Retina (tissue), 1 donor: ENCODE measurements at regions not wholly inside any gene's neighbourhood (a gene's known extent, or its start where the extent isn't known, plus 50 kb on each side); places are given as distances from the start of the nearest gene placed in this dataset.
"Not testable (repeated sequence)": the region's sequence is repeated elsewhere in the genome, so short reads cannot be mapped to it uniquely, and the experiment has no call there.

ENCODE experiments used
- DNase-seq: peaks from one replicate; pipeline ENCODE4 v3.0.0-alpha.2; 2016

GRCh38 chr3:81277853-81278252 lies 483.6 kb downstream of the GBE1 start:
- DNase-seq, result no peak

- no peak for DNase-seq
Measured at GRCh38 chr3:81274671-81275070, 486.8 kb downstream of the GBE1 start.

- DNase-seq, result no peak
Measured at GRCh38 chr3:81270603-81271379, 490.7 kb downstream of the GBE1 start.

- DNase-seq, result no peak
Measured at GRCh38 chr3:81268526-81268925, 492.9 kb downstream of the GBE1 start.

GRCh38 chr3:81261996-81262395 lies 499.4 kb downstream of the GBE1 start:
- DNase-seq, result no peak

GRCh38 chr3:81255463-81255862 lies 506.0 kb downstream of the GBE1 start:
- no peak for DNase-seq

GRCh38 chr3:81251096-81251495 lies 510.3 kb downstream of the GBE1 start:
- no peak for DNase-seq

- DNase-seq, result no peak
Measured at GRCh38 chr3:81249540-81250029, 511.9 kb downstream of the GBE1 start.

GRCh38 chr3:81245501-81245900 lies 515.9 kb downstream of the GBE1 start:
- DNase-seq, result no peak

- DNase-seq, result no peak
Measured at GRCh38 chr3:81245043-81245442, 516.4 kb downstream of the GBE1 start.

- DNase-seq, result no peak
Measured at GRCh38 chr3:81244231-81244630, 517.2 kb downstream of the GBE1 start.

- no peak for DNase-seq
Measured at GRCh38 chr3:81242871-81243270, 518.6 kb downstream of the GBE1 start.

GRCh38 chr3:81237181-81237580 lies 524.3 kb downstream of the GBE1 start:
- no peak for DNase-seq

- peak; percentile 32 for DNase-seq
Measured at GRCh38 chr3:81218023-81218422, 543.4 kb downstream of the GBE1 start.

GRCh38 chr3:81217101-81217500 lies 544.3 kb downstream of the GBE1 start:
- DNase-seq, result no peak

GRCh38 chr3:81216192-81216591 lies 545.3 kb downstream of the GBE1 start:
- no peak for DNase-seq

GRCh38 chr3:81214631-81215030 lies 546.8 kb downstream of the GBE1 start:
- no peak for DNase-seq

GRCh38 chr3:81199587-81199986 lies 561.9 kb downstream of the GBE1 start:
- peak; percentile 44 for DNase-seq

GRCh38 chr3:81198756-81199155 lies 562.7 kb downstream of the GBE1 start:
- peak; percentile 29 for DNase-seq

GRCh38 chr3:81198216-81198615 lies 563.2 kb downstream of the GBE1 start:
- no peak for DNase-seq

GRCh38 chr3:81197386-81197785 lies 564.1 kb downstream of the GBE1 start:
- DNase-seq, result no peak

- DNase-seq, result no peak
Measured at GRCh38 chr3:81195478-81195877, 566.0 kb downstream of the GBE1 start.

GRCh38 chr3:81186412-81186811 lies 575.0 kb downstream of the GBE1 start:
- no peak for DNase-seq

GRCh38 chr3:81182086-81182875 lies 579.2 kb downstream of the GBE1 start:
- DNase-seq, result not testable (repeated sequence)
